ENCODE measurements at regions not wholly inside any gene's neighbourhood (a gene's known extent, or its start where the extent isn't known, plus 50 kb on each side); places are given as distances from the start of the nearest gene placed in this dataset.

DNA sequence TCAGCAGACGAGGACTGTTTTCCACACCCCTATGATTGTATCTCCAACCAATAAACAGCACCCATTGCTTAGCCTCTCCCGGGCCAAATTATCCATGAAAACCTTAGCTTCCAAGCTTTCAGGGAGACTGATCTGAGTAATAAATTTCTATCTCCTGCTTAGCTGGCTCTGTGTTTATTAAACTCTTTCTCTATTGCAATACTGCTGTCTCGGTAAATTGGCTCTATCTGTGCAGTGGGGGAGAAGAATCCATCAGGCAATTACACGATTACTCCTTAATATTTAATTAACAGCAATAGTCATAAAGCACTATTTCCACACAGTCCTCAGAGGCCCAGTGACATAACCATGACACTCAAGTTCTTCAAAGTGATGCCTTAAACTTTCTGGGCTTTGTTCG is 1122.8 kb downstream of the TYW1 start:
- H3K4me3 ChIP-seq (ENCODE audit: low read depth, low read length): no peak overlapping the region
- TF ChIP-seq, protein P1, sequence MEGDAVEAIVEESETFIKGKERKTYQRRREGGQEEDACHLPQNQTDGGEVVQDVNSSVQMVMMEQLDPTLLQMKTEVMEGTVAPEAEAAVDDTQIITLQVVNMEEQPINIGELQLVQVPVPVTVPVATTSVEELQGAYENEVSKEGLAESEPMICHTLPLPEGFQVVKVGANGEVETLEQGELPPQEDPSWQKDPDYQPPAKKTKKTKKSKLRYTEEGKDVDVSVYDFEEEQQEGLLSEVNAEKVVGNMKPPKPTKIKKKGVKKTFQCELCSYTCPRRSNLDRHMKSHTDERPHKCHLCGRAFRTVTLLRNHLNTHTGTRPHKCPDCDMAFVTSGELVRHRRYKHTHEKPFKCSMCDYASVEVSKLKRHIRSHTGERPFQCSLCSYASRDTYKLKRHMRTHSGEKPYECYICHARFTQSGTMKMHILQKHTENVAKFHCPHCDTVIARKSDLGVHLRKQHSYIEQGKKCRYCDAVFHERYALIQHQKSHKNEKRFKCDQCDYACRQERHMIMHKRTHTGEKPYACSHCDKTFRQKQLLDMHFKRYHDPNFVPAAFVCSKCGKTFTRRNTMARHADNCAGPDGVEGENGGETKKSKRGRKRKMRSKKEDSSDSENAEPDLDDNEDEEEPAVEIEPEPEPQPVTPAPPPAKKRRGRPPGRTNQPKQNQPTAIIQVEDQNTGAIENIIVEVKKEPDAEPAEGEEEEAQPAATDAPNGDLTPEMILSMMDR (IDR thresholded peaks at IDR 0.05; ENCODE audit: control insufficient read depth, extremely low read depth, insufficient read depth): no peak
- no peak for DNase-seq (ENCODE audit: low read depth)

DNA sequence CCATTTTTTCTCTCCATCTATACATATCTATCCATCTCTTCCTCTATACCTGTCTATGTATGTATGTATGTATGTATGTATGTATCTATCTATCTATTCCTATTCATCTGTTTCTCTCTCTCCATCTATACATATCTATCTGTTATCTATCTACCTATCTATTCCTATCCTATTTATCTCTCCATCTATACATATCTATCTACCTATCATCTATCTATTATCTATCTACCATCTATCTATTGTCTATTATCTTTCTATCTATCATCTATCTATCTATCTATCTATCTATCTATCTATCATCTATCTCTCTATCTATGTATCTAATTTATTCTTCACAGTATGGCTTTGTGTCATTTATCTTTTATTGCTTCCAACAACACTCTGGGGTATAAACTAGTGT is 1124.4 kb downstream of the TYW1 start:
- TF ChIP-seq, protein P1 (IDR thresholded peaks at IDR 0.05; ENCODE audit: control insufficient read depth, extremely low read depth, insufficient read depth): no peak
- DNase-seq (ENCODE audit: low read depth): no peak
- H3K4me3 ChIP-seq (ENCODE audit: low read depth, low read length): no peak overlapping the region

DNA sequence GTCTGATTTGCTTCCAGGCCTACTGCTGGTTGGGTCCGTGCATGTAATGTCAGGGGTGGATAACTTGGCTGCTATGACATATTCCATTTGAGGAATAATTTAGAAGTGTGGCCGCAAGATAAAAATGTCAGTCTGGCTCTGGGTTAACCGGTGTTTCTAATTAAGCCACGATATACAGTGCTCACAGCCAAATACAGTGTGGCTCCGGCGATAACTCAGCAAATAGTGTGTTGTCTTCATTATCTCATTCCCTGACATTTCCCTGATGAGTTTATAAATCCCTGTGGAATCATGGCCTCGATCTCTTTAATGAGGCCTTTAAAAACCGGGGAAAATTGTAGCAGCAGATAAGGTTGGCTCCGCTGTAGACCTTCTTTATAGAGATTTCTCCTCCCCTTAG is 1125.0 kb downstream of the TYW1 start:
- DNase-seq (ENCODE audit: low read depth): no peak
- no peak overlapping the region for H3K4me3 ChIP-seq (ENCODE audit: low read depth, low read length)
- TF ChIP-seq, protein P1 (IDR thresholded peaks at IDR 0.05; ENCODE audit: control insufficient read depth, extremely low read depth, insufficient read depth): no peak

DNA sequence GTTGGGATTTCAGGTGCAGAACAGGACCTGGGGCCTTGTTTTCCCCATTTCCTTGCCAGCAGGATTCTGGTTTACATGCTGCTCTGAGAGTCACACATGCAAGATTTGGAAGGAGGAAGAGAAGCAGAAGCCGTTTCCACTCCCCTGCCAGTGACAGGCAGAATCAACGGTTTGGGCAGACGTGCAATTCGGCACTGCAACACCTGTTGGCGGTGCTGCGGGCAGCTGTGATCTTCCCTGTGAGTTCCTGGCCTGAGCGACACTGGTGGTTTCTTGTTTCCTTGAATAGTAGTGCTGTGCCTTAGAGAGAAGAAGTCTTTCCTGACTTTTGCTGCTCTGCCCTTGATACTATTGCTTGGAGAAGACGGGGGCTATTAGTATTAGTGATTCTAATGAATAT is 1126.2 kb downstream of the TYW1 start:
- no peak for DNase-seq (ENCODE audit: low read depth)
- H3K4me3 ChIP-seq (ENCODE audit: low read depth, low read length): no peak overlapping the region
- TF ChIP-seq, protein P1 (IDR thresholded peaks at IDR 0.05; ENCODE audit: control insufficient read depth, extremely low read depth, insufficient read depth): no peak

DNA sequence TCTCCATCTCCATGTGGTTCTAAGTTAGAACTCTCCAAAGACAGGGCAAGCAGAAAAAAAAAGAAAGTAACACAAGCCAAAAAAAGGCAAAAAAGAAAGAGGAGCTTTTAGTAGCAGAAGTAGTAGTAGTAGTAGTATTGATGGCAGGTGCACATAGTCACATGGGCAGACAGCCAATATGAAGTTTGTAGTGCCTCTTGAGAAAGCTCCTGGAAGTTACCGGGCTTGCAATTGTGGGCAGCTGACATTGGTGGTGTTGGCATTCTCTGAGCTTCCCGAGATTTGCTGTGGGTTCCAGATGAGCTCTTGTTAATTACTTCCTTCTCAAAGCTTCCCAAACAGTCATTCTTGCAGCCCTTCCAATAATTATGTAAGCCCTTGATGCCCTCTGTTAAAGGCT is 1128.5 kb downstream of the TYW1 start:
- TF ChIP-seq, protein P1 (IDR thresholded peaks at IDR 0.05; ENCODE audit: control insufficient read depth, extremely low read depth, insufficient read depth): no peak
- no peak for DNase-seq (ENCODE audit: low read depth)

DNA sequence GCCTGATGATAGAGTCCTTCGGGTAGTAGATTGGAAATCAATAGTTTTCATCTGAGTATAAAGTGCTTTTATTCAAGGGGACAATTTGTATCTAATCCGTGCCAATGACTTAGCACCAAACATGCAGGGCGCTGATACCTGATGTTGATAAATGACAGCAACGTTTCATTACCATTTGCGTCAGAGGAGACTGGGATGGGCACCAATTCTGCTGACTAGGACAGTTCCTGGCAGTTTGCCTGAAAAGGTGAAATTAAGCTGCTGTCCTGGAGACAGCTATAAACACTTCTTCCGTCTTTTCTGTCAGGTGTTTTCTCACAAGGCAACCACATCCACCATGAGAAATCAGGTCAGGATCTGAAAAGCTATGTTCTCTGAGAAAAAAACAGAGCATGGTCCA is 1136.4 kb downstream of the TYW1 start:
- TF ChIP-seq, protein P1 (IDR thresholded peaks at IDR 0.05; ENCODE audit: control insufficient read depth, extremely low read depth, insufficient read depth): no peak
- H3K4me3 ChIP-seq (ENCODE audit: low read depth, low read length): no peak overlapping the region
- no peak for DNase-seq (ENCODE audit: low read depth)

More for the DNA sequence above, 1128.5 kb downstream of the TYW1 start:
- H3K4me3 ChIP-seq (ENCODE audit: low read depth, low read length): no peak overlapping the region

DNA sequence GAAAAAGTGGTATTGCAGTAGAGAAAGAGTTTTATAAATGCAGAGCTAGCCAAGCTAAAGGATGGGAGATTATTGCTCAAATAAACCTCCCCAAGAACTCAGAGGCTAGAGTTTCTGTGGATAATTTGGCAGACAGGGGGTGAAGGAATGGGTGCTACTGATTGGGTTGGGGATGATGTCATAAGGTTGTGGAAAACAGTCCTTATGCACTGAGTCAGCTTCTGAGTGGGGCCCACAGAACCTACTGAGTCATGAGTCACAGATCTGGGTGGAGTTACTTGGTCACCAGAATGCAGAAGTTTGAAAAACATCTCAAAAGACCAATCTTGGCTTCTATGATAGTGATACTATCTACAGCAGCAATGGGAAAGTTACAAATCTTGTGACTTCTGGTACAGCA is 1146.7 kb downstream of the TYW1 start:
- no peak for DNase-seq (ENCODE audit: low read depth)

More for the DNA sequence above, 1146.7 kb downstream of the TYW1 start:
- H3K4me3 ChIP-seq (ENCODE audit: low read depth, low read length): no peak overlapping the region
- TF ChIP-seq, protein P1 (IDR thresholded peaks at IDR 0.05; ENCODE audit: control insufficient read depth, extremely low read depth, insufficient read depth): no peak

Measured in LNCaP clone FGC (cell line).